Transverse colon (tissue), 4 donors: ENCODE measurements at regions not wholly inside any gene's neighbourhood (a gene's known extent, or its start where the extent isn't known, plus 50 kb on each side); places are given as distances from the start of the nearest gene placed in this dataset.

Source experiments
- DNase-seq: peaks from one replicate; pipeline ENCODE4 v3.0.0-alpha.2; 2019
- H3K27ac ChIP-seq, 4 donors: fragments of 200-600 bp; sonication (generic); 2 replicates each; pipeline ENCODE4 v1.5.1; 2016 to 2018; ENCODE audit warnings: inconsistent platforms in 4 of 4
- H3K27me3 ChIP-seq: fragments of 200-600 bp; sonication (generic); 2 replicates; pipeline ENCODE4 v1.5.1; 2017; ENCODE audit warnings: inconsistent platforms
- H3K36me3 ChIP-seq, 4 donors: fragments of 200-600 bp; sonication (generic); 2 replicates each; pipeline ENCODE4 v1.5.1; 2017 to 2019; ENCODE audit warnings: inconsistent platforms in 4 of 4
- H3K4me1 ChIP-seq, 4 donors: fragments of 200-600 bp; sonication (generic); 2 replicates each; pipeline ENCODE4 v1.5.1; 2017 to 2020; ENCODE audit warnings: inconsistent platforms in 4 of 4
- H3K4me3 ChIP-seq, 4 donors: fragments of 200-600 bp; sonication (generic); 1 replicate in 1 of 4; 2 replicates in 3 of 4; pipeline versions ENCODE4 v1.5.1 to v1.6.1; 2017 to 2019; ENCODE audit warnings: inconsistent platforms in 4 of 4
- H3K9me3 ChIP-seq, 2 donors: fragments of 200-600 bp; sonication (generic); 2 replicates each; pipeline ENCODE4 v1.5.1; 2017 to 2019; ENCODE audit warnings: inconsistent platforms in 2 of 2
- CTCF ChIP-seq, 5 experiments: fragments of 200-600 bp in 3 of 5; fragments of 450-650 bp in 2 of 5; sonication (generic) in 3 of 5; IDR thresholded peaks; 1 replicate in 2 of 5; 2 replicates in 3 of 5; pipeline ENCODE4 v1.5.1; 2016 to 2017; ENCODE audit warnings: antibody characterized with exemption in 5 of 5, inconsistent platforms in 3 of 5, mild to moderate bottlenecking in 2 of 5, moderate library complexity in 1 of 5
- EP300 ChIP-seq: sonication (generic); formaldehyde crosslinking; IDR thresholded peaks from one replicate; pipeline ENCODE4 v1.6.1; 2017; ENCODE audit warnings: antibody characterized with exemption, low read depth
- POLR2A ChIP-seq: fragments of 450-650 bp; IDR thresholded peaks from one replicate; pipeline ENCODE4 v1.6.1; 2016; ENCODE audit warnings: antibody characterized with exemption, mild to moderate bottlenecking, moderate library complexity
- POLR2AphosphoS5 ChIP-seq, 3 donors: sonication (generic); formaldehyde crosslinking; IDR thresholded peaks; one replicate each; pipeline ENCODE4 v1.6.1; 2016; ENCODE audit warnings: antibody characterized with exemption in 3 of 3
- WGBS, 2 donors: methylation state at CpG; one replicate each; pipeline ENCODE4 v1.1.5; 2018; ENCODE audit warnings: low coverage in 1 of 2; 5-methylcytosine and 5-hydroxymethylcytosine counted together
- in situ Hi-C, 4 donors: fragments of 200-750 bp; cut with MboI; loops; one replicate each; pipeline versions ENCODE4 v1.15.0 to v1.15.1; 2017; ENCODE audit warnings: low sequenced_read_pairs in 3 of 4, low pct_ligation_motif_present in 1 of 4, low pct_unique_long_range_greater_than_20kb in 1 of 4
- intact Hi-C: fragments of 100-400 bp; cut with DNase I; formaldehyde crosslinking; loops from one replicate; pipeline ENCODE4 v1.15.1; 2023; ENCODE audit warnings: low total_unique reads

GRCh38 chr3:99565331-99565730 is 73.1 kb upstream of the COL8A1 start:
- Histone ChIP-seq H3K36me3 (no peaks in the 10 kb centered on the region), H3K4me1 (no peaks in the 10 kb centered on the region), H3K27ac (no peak overlapping the region), H3K9me3 (no peaks in the 10 kb centered on the region), H3K4me3 (no peak overlapping the region), H3K27me3 (no peaks in the 10 kb centered on the region)
- no peak for TF ChIP-seq EP300
- TF ChIP-seq POLR2A = no peak
- no peak for TF ChIP-seq POLR2AphosphoS5 (IDR thresholded peaks at IDR 0.05)
- TF ChIP-seq CTCF (IDR thresholded peaks at IDR 0.05) = no peak
- 79 to 83% methylated on average over 3 of the region's 3 CpGs for WGBS, 2 donors
- in situ Hi-C loops = no loop called here
- intact Hi-C loops = no loop called here
- no peak for DNase-seq

GRCh38 chr3:99562990-99563607 is 75.3 kb upstream of the COL8A1 start:
- DNase-seq = no peak
- intact Hi-C loops = no loop called here
- H3K27ac ChIP-seq = no peak overlapping the region
- in situ Hi-C loops = no loop called here
- H3K36me3 ChIP-seq = no peaks in the 10 kb centered on the region
- no peaks in the 10 kb centered on the region for H3K27me3 ChIP-seq
- 73 to 100% methylated on average over 1 of the region's 1 CpG for WGBS, 2 donors
- H3K9me3 ChIP-seq = no peaks in the 10 kb centered on the region
- no peaks in the 10 kb centered on the region for H3K4me1 ChIP-seq
- TF ChIP-seq CTCF (IDR thresholded peaks at IDR 0.05) (no peak), POLR2A (no peak), POLR2AphosphoS5 (IDR thresholded peaks at IDR 0.05) (no peak), EP300 (no peak)
- H3K4me3 ChIP-seq = no peak overlapping the region

- in situ Hi-C loops (no loop called here), intact Hi-C loops (no loop called here)
- 11% methylated on average over 1 of the region's 1 CpG; no CpG with 5 or more reads in 1 of the 2 donors for WGBS, 2 donors
- Histone ChIP-seq H3K4me3 (no peak overlapping the region), H3K4me1 (no peaks in the 10 kb centered on the region), H3K36me3 (no peaks in the 10 kb centered on the region), H3K9me3 (no peaks in the 10 kb centered on the region), H3K27me3 (no peaks in the 10 kb centered on the region), H3K27ac (no peak overlapping the region)
- no peak for DNase-seq
- TF ChIP-seq POLR2A = no peak
- TF ChIP-seq EP300 = no peak
- TF ChIP-seq CTCF (IDR thresholded peaks at IDR 0.05) = no peak
- TF ChIP-seq POLR2AphosphoS5 (IDR thresholded peaks at IDR 0.05) = no peak
Observed at GRCh38 chr3:99562138-99562537, 76.3 kb upstream of the COL8A1 start.

- no peak for DNase-seq
- TF ChIP-seq POLR2AphosphoS5 (IDR thresholded peaks at IDR 0.05) = no peak
- TF ChIP-seq CTCF (IDR thresholded peaks at IDR 0.05) = no peak
- Histone ChIP-seq H3K27me3 (no peaks in the 10 kb centered on the region), H3K4me3 (no peak overlapping the region), H3K36me3 (no peaks in the 10 kb centered on the region), H3K4me1 (no peaks in the 10 kb centered on the region), H3K9me3 (no peaks in the 10 kb centered on the region), H3K27ac (no peak overlapping the region)
- intact Hi-C loops (no loop called here), in situ Hi-C loops (no loop called here)
- 81 to 94% methylated on average over 3 of the region's 3 CpGs for WGBS, 2 donors
Observed at GRCh38 chr3:99561056-99561455, 77.3 kb upstream of the COL8A1 start.
